ENCODE measurements at regions not wholly inside any gene's neighbourhood (a gene's known extent, or its start where the extent isn't known, plus 50 kb on each side); places are given as distances from the start of the nearest gene placed in this dataset.

- intact Hi-C loops (cut with micrococcal nuclease) = no loop called here
Measured at GRCh38 chr7:135831455-135832195, 83.0 kb upstream of the FAM180A start.

GRCh38 chr7:135828604-135829003 lies 80.0 kb upstream of the FAM180A start:
- intact Hi-C loops (cut with micrococcal nuclease) = no loop called here

- intact Hi-C loops (cut with micrococcal nuclease) = no loop called here
Measured at GRCh38 chr7:135827391-135827790, 78.8 kb upstream of the FAM180A start.

GRCh38 chr7:135825406-135825805 lies 76.8 kb upstream of the FAM180A start:
- intact Hi-C loops (cut with micrococcal nuclease) = no loop called here

DNA sequence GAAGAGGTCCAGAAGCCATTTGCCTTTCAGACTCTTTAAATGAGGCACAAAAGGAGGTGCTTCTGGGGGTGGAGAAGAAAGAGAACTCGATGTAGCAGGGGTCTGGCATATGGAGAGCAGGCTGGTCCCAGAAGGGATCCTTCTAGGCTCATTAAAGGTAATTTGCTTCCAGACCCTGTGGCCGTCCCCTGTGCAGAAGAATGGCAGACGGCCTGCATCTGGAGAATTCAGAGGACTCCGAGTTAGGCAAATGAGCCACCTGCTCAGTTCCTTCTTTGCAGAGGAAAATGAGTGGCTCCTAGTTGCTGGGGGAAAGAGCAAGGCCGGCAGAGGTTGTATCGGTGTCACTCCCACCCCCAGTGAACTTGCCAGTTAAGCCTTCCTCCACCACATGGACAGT lies 73.8 kb upstream of the FAM180A start:
- intact Hi-C loops (cut with micrococcal nuclease) = no loop called here

- intact Hi-C loops (cut with micrococcal nuclease) = no loop called here
Measured at GRCh38 chr7:135817583-135817982, 69.0 kb upstream of the FAM180A start.

GRCh38 chr7:135815033-135815432 lies 66.4 kb upstream of the FAM180A start:
- intact Hi-C loops (cut with micrococcal nuclease) = no loop called here

DNA sequence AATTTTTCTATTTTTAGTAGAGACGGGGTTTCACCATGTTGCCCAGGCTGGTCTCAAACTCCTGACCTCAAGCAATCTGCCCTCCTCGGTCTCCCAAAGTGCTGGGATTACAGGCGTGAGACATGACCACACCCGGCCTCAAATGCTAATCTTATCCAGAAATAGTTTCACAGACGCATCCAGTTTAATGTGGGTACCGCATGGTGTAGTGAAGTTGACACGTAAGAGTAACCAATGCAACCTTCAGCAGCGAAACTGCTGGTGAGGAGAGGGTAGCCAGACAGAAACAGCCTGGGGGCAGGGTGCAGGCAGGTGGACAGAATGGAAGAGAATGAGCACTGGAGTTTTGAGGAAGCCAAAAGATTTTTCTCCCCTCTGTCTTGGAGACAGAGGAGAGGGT lies 63.5 kb upstream of the FAM180A start:
- intact Hi-C loops (cut with micrococcal nuclease) = no loop called here

GRCh38 chr7:135811506-135811905 lies 62.9 kb upstream of the FAM180A start:
- intact Hi-C loops (cut with micrococcal nuclease) = no loop called here

- intact Hi-C loops (cut with micrococcal nuclease) = no loop called here
Measured at GRCh38 chr7:135808206-135808605, 59.6 kb upstream of the FAM180A start.

DNA sequence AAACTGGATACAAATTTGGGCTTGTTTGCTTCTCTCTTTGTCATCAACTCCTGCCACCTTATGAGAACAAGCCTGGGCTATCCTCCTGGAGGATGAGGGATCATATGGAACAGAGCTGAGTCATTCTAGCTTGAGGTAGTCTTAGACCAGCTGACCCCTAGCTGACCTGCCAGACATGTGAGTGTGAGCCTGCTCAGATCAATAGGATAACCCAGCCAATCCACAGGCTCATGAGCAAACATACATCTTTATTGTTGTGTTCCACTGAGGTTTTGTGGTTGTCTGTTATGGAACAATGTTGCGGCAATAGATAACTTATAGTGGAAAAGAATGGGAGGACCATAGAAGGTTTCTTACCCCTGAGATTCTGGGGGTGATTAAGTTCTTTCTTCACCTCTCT lies 54.5 kb upstream of the FAM180A start:
- intact Hi-C loops (cut with micrococcal nuclease) = loop anchor here (5.0 kb wide), 1 partner anchor 604 kb away; no protein-coding TSS in a partner anchor

GRCh38 chr7:135802697-135803096 lies 54.1 kb upstream of the FAM180A start:
- intact Hi-C loops (cut with micrococcal nuclease) = loop anchor here (5.0 kb wide), 1 partner anchor 605 kb away; no protein-coding TSS in a partner anchor

DNA sequence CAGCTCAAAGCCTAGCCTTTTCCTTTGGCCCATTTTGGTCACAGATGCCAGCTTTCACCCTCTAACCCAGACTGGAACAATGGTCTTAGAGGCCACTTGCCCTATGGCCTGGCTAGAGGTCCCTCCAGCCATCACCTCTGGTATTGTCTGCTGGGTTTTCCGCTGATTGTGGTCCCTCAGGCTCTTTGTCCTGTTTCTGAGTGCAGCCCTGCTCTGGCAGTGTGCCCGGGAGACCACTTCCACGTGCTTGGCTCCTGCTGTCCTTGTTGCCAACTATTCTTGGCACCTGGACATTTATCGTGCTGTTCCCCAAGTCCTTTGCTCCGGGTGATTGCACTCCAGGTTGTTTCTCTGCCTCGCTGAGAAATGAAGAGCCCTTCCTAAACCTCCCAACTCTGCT lies 53.3 kb upstream of the FAM180A start:
- intact Hi-C loops (cut with micrococcal nuclease) = loop anchor here (1.0 to 5.0 kb wide), 2 partner anchors 207 to 605 kb away; no protein-coding TSS in a partner anchor

DNA sequence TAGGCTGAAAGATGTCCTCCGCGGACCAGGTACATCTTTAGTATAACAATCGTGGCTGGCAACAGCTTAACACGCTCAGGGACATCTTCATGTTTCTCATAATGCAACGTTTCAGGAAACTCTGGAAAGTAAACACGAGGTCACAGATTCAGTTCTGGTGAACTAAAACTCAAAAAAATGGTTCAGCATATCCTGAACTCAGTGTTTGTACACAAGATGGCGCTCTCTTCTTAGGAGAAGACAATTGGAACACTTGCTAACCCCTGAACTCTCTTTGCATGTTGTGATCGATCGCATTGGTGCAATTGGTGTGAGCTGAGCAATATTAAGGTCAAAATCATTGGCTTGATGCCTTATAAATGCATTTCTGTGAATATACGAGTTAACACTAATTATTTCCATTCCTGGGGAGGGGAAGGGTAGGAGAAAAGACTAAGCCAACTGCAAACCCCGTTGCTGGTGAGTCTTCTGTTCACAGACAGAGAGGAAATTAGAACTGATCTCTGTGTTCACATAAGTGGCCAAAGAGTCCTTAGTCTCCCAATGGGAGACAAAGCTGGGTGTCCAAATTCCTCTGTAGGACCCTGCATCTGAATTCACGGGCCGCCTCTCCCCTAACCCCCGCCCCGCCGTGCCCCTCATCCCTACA lies 52.6 kb upstream of the FAM180A start:
- intact Hi-C loops (cut with micrococcal nuclease) = loop anchor here (1.0 to 5.0 kb wide), 2 partner anchors 208 to 606 kb away; no protein-coding TSS in a partner anchor

DNA sequence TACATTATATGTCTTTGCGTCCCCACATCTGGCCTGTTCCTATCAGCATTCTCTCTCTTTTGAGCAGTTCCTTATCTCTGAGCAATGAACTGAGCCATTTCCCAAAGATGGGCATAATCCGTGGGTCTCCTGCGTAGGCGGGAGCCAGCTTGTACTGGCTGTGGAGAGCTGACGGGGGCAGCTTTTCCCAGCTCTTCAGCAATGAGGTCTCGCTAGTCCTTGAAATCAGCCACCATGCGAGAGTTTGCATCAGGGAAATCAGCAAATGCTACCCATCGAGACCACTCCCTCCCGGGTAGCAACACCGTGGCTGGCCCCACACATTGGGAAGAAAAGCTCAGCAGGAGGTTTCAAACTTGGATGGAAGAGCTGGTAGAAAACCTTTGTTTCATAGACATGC lies 51.9 kb upstream of the FAM180A start:
- intact Hi-C loops (cut with micrococcal nuclease) = loop anchor here (5.0 kb wide), 1 partner anchor 607 kb away; no protein-coding TSS in a partner anchor

GRCh38 chr7:135799881-135800280 lies 51.3 kb upstream of the FAM180A start:
- intact Hi-C loops (cut with micrococcal nuclease) = loop anchor here (5.0 kb wide), 1 partner anchor 607 kb away; no protein-coding TSS in a partner anchor

Data from T-helper 2 cell treated with Interferon-gamma antibody and Interleukin-4, amounts not matched to agents 100 ng/mL and 5 ng/mL, for 36 hours (primary cell).